HG02938 (cell line): ENCODE measurements at regions not wholly inside any gene's neighbourhood (a gene's known extent, or its start where the extent isn't known, plus 50 kb on each side); places are given as distances from the start of the nearest gene placed in this dataset.
"Not testable (repeated sequence)": the region's sequence is repeated elsewhere in the genome, so short reads cannot be mapped to it uniquely, and the experiment has no call there.

ENCODE experiments used
- ATAC-seq: cut with Tn5 transposase; IDR thresholded peaks from one replicate; pipeline ENCODE4 v1.9.1; 2021; ENCODE audit warnings: mild to moderate bottlenecking, moderate library complexity; ENCODE audit not compliant: unreplicated experiment

DNA sequence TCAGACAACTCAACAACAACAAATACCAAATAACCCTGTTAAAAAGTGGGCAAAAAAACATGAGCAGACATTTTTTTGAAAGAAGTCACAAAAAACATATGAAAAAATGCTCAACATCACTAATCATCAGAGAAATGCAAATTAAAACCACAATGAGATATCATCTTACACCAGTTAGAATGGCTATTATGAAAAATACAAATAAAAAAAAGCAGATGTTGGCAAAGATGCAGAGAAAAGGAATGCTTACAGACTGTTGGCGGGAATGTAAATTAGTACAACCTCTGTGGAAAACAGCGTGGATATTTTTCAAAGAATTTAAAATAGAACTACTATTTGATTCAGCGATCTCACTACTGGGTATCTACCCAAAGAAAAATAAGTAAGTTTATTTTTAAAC is 114.0 kb downstream of the SLC38A4 start:
- no peak for ATAC-seq

- no peak for ATAC-seq
Measured at GRCh38 chr12:46710125-46710743, 115.6 kb downstream of the SLC38A4 start.

GRCh38 chr12:46702581-46703344 is 123.0 kb downstream of the SLC38A4 start:
- no peak for ATAC-seq

DNA sequence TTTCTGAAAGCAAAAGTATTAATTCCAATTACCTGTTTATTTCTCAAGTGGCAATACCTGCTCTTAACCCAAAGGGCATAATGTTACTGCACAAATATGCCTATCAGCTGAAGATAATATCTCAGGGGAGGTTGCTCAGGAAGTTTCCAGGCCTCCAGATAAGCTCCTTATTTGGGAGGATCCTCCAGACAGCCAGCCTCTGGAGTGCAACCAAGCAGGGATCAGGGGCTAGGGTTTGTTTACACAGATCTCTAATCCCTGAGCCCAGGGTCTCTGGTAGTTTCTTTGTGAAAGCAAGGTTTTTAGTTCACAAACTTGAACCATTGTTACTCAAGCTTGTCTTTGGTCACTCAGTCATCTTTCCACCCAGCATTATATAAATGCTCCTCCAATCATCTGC is 124.4 kb downstream of the SLC38A4 start:
- ATAC-seq = no peak

DNA sequence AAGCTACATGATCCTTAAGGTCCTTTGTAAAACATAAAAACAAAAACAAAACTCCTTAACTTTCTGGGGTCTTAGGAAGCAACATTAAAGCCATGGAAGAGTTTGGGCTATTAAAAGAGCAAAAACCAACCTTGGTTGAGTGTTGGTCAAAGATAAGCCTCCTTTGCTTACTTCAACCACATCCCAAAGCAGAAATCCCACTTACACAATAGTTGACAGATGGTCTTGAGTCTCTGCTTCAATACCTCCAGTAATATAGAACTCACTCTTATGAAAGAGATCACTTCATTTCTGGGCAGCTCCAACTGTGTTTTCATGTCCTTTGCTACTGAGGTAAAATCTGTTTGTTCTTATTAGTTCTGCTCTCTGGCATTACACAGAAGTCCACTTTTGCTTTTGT is 125.8 kb downstream of the SLC38A4 start:
- no peak for ATAC-seq

DNA sequence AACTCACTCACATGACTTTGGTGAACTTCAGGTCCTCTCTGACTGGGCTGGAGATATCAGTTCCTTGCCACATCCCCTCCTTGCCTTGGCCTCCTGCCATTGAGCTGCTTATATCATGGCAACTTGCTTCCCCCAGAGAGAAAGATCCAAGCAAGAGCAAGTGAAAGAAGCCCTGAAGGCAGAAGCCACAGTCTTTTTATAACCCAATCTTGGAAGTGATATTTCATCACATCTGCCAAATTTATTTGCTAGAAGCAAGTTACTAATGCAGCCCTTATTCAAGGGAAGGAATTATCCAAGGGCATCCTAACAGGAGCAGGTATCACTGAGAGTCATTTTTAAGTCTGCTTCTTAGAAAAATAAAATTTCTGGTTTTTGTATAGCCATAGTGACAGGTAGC is 127.8 kb downstream of the SLC38A4 start:
- no peak for ATAC-seq

GRCh38 chr12:46693518-46693917 is 132.3 kb downstream of the SLC38A4 start:
- no peak for ATAC-seq

DNA sequence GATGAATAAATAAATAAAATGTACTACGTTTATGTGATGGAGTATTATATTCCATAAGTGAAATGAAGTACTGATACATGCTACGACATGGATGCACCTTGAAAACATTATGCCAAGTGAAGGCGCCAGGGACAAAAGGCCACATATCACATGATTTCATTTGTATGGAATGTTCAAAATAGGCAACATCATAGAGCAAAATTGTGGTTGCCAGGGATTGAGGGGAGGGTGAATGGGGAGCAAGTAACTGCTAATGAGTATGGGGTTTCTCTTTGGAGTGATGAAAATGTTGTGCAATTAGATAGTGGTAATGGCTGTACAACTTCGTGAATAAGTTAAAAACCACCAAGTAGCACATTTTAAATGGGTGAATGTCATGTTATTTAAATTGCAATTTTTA is 132.8 kb downstream of the SLC38A4 start:
- ATAC-seq = no peak

- ATAC-seq = no peak
Measured at GRCh38 chr12:46692606-46693005, 133.2 kb downstream of the SLC38A4 start.

DNA sequence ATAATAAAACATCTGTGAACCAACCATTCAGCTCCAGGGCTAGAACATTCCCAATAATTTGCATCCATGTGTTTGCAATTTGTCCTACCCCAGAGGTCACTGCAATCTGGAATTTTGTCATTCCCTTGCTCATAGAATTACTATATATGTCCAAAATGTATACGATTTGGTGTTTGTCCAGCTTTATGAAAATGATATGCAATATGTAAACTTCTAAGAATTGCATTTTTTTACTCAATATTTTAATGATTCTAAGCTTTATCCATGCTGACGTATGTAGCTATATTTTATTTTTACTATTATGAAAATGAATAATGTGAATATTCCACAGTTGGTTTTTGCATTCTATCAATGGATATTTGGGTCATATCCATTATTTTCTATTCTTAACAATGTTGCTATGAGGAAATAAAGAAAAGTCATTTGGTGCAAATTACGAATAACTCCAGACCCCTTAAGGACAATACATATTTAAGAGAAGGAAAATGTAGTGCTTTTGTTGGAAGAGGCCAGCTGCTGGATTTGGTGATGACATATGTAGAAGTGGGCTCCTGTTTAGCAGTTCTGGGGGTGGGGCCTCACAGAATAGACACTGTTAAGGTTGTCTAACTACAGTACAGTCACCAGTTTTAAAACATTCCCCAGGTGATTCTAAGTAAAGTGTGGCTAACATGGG is 139.4 kb downstream of the SLC38A4 start:
- no peak for ATAC-seq

- ATAC-seq = not testable (repeated sequence)
Measured at GRCh38 chr12:46684243-46684642, 141.6 kb downstream of the SLC38A4 start.

- ATAC-seq = no peak
Measured at GRCh38 chr12:46682148-46682547, 143.6 kb downstream of the SLC38A4 start.

- ATAC-seq = no peak
Measured at GRCh38 chr12:46680506-46680905, 145.3 kb downstream of the SLC38A4 start.

GRCh38 chr12:46679754-46680153 is 146.0 kb downstream of the SLC38A4 start:
- no peak for ATAC-seq

DNA sequence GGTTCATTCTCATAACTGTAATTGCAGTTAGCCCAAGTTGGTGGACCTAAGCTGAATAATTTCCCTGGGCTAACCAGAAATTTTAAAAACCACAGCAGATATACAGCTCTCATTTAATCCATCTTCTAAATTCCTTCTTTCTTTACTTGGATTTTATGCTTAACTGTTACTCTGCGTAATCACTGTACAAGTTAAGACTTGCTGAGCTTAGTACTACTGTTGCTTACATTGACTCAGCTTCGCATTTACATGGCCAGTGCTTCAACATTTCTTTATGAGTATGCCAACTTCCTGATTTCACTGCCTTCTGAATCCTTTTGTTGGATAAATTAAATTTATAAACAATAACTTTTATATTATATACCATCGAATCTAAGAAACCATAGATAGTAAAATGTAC is 147.4 kb downstream of the SLC38A4 start:
- ATAC-seq = no peak

DNA sequence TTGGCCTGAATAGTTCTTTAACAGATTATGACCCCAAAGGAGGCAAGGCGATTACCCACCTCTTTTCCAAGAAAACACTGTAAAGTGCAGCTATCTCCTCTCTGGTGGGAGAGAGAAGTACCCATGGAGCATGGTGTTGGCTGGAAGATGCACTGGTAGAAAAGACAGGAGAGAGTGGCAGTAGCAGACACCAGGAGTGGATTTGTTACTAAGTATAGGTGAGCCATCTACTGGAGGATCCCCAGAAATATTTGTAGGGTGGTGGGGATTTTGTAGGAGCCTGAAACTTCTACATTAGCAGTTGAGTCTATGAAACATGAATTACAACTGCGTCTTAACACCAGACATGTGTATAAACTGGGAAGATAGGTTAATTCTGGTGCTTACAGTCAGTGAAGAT is 148.0 kb downstream of the SLC38A4 start:
- ATAC-seq = no peak

DNA sequence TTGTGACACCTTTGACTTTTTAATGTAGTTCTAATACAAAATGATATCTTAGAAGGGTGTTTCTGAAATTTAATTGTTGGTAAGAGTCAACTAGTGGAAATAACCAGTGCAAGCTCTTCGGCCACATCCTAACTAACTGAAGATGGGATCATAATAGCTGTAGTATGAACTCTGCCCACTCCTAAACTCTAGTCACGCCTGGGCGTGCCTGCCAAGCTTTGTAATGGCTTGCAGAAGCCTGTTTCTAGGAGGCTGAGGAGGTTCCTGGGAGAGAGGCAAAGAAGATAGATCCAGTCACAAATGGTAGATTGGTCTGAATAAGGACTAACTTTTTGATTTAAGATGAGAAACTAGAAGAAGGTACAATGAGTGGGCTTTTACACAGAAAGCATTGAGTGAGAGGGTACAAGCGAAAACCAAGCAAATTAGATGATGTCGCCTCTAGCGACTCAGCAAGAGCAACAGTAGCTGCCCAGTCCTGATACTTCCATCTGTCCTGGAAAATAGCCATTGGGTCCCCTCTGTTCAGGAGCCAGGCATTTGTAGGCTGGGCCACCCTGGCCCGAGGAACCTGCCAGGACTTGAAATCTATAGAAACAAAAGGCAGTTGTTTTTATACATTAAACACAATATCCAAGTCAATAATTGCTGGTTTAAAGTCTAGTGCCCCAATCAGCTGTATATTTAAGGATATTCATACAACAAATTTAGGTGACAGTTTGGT is 148.8 kb downstream of the SLC38A4 start:
- no peak for ATAC-seq

- no peak for ATAC-seq
Measured at GRCh38 chr12:46676396-46676795, 149.4 kb downstream of the SLC38A4 start.

DNA sequence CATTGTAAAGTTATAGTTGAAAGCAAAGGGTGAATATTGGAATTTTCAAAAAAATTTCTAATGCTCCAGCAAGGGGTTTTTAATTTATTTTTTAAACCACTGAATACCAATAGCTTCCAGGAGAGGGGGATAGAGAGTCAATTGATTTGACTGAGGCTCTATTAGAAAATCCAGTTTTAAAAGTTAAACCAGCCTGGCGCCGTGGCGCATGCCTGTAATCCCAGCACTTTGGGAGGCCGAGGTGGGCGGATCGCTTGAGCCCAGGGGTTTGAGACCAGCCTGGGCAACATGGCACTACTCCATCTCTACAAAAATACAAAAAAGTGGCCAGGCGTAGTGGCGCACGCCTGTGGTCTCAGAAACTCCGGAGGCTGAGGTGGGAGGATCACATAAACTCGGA is 150.1 kb downstream of the SLC38A4 start:
- ATAC-seq = no peak

DNA sequence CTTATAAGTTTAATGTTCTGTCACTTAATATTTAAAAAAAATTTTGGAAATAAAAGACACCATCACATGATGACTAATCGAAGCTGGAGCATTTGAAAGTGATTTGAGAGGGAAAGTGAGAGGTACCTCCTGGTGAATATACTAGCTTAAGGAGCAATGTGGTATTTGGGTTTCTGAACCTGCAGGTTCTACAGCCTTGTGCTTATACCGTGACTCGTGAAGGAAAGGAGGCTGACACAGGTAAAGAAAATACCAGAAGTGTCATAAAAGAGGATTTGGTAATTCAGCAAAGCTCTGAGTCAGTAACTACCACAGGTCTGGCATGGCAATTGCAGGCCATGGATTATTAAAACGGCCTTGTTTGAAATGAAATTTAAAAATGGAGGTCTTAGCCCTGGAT is 151.0 kb downstream of the SLC38A4 start:
- ATAC-seq = no peak

DNA sequence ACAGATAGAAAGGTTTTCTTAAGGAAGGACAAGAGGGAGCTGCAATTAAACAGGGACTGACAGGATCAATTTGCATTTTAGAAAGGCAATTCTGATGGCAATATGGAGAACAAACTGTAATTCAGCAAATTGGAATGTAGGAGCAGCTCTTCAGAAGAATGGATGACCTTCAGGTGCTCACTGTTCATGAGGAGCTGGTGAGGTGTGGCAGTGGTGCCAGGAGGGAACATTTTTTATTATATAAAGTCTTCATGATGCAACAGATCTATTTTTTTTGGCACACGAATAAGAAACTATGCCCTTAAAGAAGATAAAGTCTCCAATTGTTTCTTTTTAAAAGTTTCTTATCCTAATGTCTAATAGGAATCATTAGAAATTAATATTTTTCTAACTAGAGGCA is 151.7 kb downstream of the SLC38A4 start:
- no peak for ATAC-seq

DNA sequence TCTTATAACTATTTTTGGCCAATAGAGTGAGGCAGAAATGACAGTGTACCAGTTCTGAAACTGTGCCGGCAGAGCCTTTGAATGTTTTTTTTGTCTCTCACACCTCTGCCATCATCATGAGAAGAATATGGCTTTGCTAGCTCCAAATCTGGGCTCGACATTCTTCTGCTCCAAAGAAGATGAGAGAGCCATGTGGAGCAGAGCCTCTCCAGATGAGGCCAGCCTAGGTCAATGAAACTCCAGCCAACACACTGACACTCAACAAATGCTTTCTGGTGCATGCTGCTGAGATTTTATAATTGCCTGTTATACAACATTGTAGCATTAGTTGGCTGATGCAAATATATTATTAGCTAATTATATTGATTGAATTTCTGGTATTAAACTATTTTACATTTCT is 154.7 kb downstream of the SLC38A4 start:
- no peak for ATAC-seq
